ENCODE measurements at regions not wholly inside any gene's neighbourhood (a gene's known extent, or its start where the extent isn't known, plus 50 kb on each side); places are given as distances from the start of the nearest gene placed in this dataset.
"Not testable (repeated sequence)": the region's sequence is repeated elsewhere in the genome, so short reads cannot be mapped to it uniquely, and the experiment has no call there.

- no peak for DNase-seq
These were observed 567.2 kb upstream of the TBL1XR1 start for GRCh38 chr3:177764377-177764912.

- no peak for DNase-seq
These were observed 567.7 kb upstream of the TBL1XR1 start for GRCh38 chr3:177764933-177765332.

- DNase-seq, result no peak
These were observed 573.3 kb upstream of the TBL1XR1 start for GRCh38 chr3:177770383-177771230.

- DNase-seq, result no peak
These were observed 574.5 kb upstream of the TBL1XR1 start for GRCh38 chr3:177771780-177772179.

GRCh38 chr3:177772908-177773557 is 575.8 kb upstream of the TBL1XR1 start:
- DNase-seq, result no peak

- no peak for DNase-seq
These were observed 576.4 kb upstream of the TBL1XR1 start for GRCh38 chr3:177773717-177774116.

GRCh38 chr3:177776661-177777101 is 579.4 kb upstream of the TBL1XR1 start:
- DNase-seq, result no peak

- peak; percentile 20 to 38 for DNase-seq
These were observed 580.4 kb upstream of the TBL1XR1 start for GRCh38 chr3:177777699-177778098.

GRCh38 chr3:177778633-177779032 is 581.4 kb upstream of the TBL1XR1 start:
- DNase-seq, result no peak

- no peak for DNase-seq
These were observed 584.4 kb upstream of the TBL1XR1 start for GRCh38 chr3:177781686-177782161.

- no peak for DNase-seq
These were observed 586.1 kb upstream of the TBL1XR1 start for GRCh38 chr3:177783338-177783737.

GRCh38 chr3:177783767-177784166 is 586.5 kb upstream of the TBL1XR1 start:
- no peak for DNase-seq

GRCh38 chr3:177787279-177788041 is 590.2 kb upstream of the TBL1XR1 start:
- no peak for DNase-seq

- DNase-seq, result no peak
These were observed 592.2 kb upstream of the TBL1XR1 start for GRCh38 chr3:177789500-177789899.

- DNase-seq, result no peak
These were observed 595.2 kb upstream of the TBL1XR1 start for GRCh38 chr3:177792311-177793030.

GRCh38 chr3:177793451-177793850 is 596.2 kb upstream of the TBL1XR1 start:
- no peak for DNase-seq

- DNase-seq, result no peak
These were observed 597.9 kb upstream of the TBL1XR1 start for GRCh38 chr3:177795216-177795615.

GRCh38 chr3:177795859-177796258 is 598.6 kb upstream of the TBL1XR1 start:
- no peak for DNase-seq

- not testable (repeated sequence) for DNase-seq
These were observed 602.9 kb upstream of the TBL1XR1 start for GRCh38 chr3:177800147-177800546.

GRCh38 chr3:177800561-177800960 is 603.3 kb upstream of the TBL1XR1 start:
- DNase-seq, result no peak

- no peak for DNase-seq
These were observed 605.0 kb upstream of the TBL1XR1 start for GRCh38 chr3:177802151-177802900.

- no peak for DNase-seq
These were observed 606.2 kb upstream of the TBL1XR1 start for GRCh38 chr3:177803500-177803899.

Measured in stimulated activated CD4-positive, alpha-beta T cell treated with anti-CD3 and anti-CD28 coated beads, Interleukin-4, amount 100 ng/mL, for 4 hours (primary cell).